ENCODE measurements at regions not wholly inside any gene's neighbourhood (a gene's known extent, or its start where the extent isn't known, plus 50 kb on each side); places are given as distances from the start of the nearest gene placed in this dataset.
"Not testable (repeated sequence)": the region's sequence is repeated elsewhere in the genome, so short reads cannot be mapped to it uniquely, and the experiment has no call there.

DNA sequence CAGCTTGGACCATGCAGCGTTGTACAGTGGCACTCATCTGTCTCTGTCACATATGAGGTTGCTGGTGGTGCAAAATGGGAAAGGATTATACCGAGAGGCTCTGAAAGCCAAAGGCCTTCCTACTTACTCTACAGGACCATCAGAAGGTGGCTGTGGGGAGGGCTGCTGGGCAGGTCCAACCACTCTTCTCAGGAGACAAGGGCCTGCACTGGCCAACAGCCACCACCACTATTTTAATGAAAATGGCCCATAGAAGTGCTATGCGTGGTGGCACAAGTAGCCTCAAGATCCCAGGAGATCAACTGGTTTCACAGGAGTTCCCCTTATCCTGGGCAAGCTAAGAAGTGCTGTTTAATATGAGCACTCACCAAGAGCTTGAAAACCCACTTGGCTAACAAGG, 52.3 kb downstream of the MRPL57 start:
- DNase-seq, result no peak

DNA sequence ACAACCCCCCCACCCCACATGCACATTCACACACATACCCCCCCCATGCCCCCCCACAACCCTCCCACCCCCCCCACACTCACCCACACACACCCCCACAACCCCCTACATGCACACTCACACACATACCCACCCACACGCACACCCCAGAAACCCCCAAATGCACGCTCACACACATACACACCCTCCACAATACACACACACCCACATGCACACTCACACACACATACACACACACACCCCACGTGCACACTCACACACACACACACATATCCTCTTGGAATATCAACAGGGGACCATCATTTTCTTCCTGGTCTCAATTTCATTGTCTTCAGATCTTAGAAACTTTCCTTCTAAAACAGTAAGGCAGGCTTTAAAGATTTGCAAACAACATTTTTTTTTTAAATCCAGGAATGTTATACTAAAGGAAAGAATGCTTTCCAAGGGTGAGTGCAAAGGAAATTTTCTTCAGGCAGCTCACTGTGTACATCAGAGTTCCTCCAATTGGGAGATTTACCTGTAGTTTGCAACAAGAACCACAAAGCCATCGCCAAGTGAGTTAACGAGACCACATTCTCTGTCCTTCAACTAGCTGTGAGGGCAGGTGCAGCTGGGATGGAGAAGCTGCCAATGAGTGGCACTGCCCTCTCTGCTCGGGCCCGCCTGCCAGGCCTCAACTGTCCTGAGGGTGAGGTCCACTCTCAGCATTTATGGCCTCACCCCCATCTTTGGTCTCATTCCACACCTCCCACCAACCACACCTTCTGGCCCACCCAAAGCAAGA, 53.0 kb downstream of the MRPL57 start:
- DNase-seq, result no peak

DNA sequence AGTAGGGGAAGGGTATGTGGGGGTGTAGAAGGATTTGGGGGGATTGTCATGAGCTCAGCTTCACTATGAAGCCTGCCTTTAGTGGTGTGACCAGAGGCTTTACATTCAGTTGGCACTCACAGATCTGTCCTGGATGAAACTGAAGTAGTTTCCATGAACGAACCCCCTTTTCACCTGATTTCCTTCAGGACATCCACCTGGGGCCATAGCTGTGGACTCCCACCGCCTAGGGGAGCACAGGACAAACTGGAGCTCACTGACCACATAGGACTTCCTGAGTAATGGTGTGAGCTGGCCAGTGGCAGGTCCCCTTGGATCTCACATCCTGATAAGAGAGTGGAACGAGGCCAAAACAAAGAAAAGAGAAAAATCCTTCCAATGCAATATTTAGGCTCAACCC, 54.1 kb downstream of the MRPL57 start:
- DNase-seq, result no peak

DNA sequence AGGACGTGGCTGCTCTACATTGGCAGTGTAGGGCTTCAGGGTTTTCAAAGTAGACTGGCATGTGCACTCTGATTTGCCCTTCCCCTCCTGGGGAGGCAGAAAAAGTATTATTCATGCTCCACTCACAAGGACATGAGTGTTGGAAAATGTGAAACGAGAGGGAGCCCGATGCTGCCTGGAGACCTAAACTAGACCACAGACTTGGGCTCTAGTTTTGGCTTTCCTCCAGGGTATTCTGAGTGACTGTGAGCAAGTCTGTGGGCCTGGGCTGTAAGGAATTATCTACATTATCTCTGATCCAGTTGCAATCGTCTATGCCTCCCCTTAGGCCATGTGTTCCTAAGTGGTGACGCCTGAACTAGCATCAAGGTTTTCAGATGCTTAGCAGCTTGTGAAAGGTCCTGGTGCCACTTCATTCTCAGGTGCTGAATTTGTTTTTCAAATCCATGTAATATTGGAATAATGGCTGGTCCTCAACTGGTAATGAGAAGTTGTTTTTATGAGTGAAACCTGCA, 55.0 kb downstream of the MRPL57 start:
- DNase-seq, result no peak

DNA sequence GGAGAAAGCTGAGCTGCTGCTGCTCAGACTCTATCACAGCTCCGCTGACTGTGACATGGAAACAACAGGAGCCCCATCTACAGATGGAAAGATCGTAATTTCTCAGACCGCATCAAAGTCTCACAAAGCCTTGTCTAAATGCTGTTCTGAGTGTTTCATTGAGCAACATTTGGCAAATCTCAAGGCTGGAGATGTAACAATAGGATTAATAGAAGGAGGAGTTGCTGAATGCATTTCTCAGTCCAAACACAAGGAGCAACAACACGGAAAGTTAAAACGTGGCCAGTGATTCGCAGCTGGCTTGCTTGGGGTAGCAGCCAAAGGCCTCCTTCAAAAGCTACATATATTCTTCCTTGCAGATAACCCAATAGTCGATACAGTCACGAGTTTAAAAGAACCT, 55.7 kb downstream of the MRPL57 start:
- no peak for DNase-seq

DNA sequence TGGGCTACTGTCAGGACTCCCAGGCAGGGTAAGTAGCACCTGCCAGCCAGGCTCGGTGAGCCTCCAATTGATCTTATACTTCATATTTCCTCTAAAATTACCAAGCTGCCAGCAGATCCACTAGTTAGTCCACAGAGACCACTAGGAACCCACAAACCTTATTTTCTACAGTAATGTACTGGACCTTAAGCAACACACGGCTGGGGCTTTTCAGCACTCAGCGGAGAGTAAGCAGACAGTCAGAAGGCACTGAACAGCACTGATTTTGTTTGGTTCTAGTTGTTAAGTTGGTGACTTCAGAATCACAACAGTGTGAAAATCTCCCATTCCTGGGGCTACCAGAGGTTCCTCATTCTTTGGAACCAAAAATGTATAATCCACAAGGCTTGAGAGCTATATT, 56.1 kb downstream of the MRPL57 start:
- DNase-seq, result no peak

DNA sequence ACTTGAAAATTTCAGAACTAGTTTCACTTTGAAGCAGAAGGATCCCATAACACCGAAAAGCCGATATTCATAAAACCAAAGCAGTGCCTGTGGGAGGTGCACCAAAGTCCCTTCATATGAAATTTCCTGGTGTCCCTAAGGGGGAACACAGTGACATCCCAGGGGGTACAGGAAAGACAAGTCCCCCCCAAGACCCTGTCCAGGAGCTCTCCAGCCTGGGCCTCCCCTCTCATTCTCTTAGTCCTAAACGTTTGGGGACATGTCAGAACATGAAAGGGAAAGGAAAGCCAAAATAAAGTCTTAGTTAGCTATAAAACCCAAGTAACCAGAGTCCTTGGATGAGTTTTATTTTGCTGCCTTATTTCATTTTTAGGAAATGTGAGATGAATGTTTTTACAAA, 56.6 kb downstream of the MRPL57 start:
- no peak for DNase-seq

DNA sequence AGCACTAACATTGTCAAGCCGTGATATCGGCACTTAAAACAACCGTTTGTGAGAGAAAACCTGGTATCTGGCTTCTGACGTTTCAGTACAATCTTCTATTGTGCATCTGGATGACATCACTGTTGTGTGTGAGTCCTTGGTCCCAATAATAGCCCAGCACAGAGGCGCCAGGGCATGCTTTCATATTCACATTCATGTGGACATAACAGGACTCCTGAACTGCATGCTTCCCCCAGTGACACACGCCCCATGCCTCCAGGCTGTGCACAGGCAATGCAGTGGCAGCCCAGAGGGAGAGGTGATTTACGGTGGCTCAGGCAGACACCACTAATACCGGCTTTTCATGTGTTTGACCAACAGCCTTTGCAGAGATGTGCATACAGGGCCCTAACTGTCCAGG, 58.1 kb downstream of the MRPL57 start:
- no peak for DNase-seq

DNA sequence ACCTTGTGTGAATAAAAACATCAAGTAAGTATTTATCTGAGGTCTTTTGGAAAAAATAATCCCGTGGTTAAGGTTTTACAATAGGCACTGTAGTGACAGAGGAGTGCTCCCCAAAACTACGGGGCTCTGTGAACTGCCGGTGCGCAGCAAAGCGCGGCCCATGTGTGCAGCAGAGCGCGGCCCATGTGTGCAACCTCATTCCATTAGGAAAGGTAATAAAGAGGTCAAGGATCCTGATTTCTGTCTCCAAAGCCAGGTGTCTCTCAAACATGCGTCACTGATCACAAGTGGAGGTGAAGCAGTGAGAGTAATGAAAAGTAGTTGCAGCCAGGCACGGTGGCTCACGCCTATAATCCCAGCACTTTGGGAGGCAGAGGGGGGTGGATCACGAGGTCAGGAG, 58.7 kb downstream of the MRPL57 start:
- DNase-seq, result no peak

DNA sequence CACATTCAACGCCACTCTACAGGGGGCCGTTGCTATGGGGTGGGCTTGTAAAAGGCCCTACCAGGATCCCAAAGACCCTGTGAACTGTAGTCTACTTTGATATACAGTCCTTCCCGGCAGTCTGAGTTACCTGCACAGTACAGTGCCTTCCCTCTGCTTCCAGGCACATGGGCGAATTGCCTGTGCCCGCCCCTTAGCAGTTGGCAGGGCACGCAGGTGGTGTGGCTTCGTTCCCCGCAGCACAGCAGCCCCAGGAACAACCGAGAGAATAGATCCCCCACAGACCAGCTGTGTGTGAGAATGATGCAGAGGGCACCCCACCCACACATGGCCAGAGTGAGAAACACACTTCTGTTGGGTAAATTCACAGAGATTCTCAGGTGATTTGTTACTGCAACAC, 60.6 kb downstream of the MRPL57 start:
- no peak for DNase-seq

DNA sequence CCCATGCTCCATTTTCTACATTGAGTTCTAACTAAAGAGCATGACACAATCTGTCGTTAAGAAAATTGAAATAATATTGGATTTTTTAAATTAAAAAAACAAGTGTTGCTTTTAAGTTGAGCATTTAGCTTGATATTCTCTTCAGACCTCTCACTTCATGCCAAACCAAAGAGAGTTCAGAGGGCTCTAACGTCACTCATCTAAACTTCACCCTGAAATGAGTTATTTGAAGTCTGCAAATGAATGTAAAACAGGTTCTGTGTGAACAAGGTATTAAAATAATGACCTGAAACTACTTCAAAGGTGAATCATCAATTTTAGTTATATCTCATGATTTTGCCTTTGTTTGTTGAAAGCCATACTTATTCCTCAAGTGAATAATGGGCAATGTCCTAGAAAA, 61.8 kb downstream of the MRPL57 start:
- no peak for DNase-seq

DNA sequence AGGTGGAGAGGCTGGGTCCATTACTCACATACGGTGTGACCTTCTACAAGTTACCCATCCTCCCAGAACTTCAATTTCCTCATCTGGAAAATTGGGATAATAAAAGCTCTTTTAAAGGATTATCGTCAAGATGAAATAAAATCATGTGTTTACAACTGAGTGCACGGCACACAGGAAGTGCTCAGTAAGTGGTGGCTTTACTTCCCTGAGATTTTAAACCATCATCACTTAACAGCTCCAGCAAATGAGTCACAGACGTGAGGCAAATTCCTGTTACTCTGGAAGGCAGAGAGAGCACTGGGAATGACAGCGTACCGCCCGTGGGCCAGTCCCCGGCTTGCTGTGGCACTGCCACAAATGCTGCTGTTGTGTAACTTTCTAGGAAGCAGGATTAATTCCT, 64.1 kb downstream of the MRPL57 start:
- DNase-seq, result no peak

DNA sequence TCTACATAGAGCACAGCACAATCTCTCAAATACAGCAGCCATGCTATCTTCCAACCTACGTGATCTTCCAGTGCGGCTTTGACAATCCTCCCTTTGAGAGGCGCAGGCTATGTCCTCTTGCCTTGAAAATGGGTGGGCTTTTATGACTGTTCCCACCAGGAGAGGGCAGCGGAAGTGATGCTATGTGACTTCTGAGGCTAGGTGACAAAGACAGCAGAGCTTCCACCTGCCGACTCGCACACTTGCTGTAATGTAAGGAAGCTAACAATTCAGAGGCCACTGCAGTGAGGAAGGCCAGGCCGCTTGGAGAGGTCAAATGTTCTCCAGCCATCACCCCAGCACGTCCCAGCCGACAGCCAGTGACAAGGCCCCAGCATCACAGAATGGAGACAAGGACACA, 65.8 kb downstream of the MRPL57 start:
- no peak for DNase-seq

DNA sequence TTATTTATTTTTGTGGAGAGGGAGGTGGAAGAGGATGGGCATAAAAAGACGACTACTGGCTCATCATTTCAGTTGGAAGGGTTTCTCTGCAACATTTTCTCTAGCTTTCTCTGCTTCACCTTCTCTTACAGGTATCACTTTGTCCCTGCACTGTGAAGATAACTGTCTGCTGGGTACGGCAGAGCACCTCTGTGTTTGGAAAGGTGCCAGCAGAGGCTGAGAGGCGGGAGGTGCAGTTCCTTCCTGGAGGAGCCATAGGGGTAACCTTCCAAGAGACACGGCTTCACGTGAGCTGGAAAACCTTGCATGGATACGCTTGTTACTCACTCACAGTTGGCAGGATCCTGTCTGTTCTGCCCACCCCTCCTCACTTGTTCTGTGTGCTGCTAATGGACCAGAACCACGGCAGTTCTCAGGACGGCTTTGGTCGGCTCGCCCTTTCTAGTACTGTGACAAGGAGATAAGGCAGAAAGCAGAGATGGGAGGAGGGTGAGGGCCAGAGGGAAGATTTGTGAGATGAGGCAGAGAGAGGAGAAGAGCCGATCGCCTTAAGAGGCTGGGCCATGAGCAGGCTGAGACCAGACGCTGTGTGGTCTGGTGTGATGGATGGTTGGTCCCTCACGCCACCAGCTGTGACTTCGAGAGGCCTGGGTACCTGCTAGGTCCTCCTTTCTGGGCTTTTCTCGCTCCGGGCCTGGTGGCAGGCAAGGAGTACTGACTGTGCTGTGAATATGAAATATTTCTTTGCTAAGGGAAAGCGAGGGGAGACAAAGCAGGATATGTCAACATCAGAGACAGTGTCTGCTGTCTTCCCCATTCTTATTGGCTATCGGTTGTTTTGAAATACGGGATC, 66.8 kb downstream of the MRPL57 start:
- no peak for DNase-seq

DNA sequence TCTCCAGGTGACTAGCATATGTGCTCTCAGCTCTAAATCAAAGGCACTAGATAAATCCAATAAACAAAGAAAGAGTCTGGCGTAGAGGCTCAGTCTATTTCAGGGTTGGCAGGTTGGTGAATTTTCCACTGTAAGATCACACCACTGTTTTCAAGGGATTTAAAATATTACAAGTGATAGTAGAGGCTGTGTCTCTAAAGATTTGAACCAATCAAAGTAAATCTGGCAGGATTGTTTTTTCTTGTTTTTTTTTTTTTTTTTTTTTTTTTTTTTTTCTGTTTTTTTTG, 67.4 kb downstream of the MRPL57 start:
- not testable (repeated sequence) for DNase-seq

DNA sequence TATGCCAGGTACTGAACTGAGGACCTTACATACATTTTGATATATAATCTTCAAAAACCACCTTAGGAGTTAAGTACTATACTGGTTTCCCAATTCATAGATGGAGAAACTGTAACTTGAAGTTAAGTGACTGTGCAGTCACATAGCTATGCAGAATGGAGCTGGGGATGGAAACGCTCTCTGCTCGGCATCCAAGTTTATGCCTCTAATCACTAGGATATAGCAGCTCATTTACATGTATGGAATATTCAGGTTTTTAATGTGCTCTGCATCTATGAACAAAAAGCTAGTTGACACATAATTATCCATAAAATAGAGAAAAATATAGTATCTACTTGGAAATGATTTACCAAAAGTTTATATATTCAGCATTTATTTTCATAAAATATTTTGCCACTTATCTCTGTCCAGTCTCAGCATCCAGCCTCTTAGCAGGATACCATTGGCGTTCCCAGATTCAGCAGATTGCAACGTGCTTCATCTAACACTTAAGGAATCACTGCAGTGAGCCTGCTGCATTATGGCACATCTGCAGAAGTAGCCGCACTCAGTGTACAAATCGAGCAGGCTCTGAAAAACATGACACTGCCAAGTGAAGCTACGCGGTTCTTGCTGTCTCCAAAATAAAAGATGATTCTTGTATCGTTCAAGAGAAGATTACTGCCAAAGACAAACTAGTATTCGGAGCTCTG, 70.4 kb downstream of the MRPL57 start:
- DNase-seq, result no peak

DNA sequence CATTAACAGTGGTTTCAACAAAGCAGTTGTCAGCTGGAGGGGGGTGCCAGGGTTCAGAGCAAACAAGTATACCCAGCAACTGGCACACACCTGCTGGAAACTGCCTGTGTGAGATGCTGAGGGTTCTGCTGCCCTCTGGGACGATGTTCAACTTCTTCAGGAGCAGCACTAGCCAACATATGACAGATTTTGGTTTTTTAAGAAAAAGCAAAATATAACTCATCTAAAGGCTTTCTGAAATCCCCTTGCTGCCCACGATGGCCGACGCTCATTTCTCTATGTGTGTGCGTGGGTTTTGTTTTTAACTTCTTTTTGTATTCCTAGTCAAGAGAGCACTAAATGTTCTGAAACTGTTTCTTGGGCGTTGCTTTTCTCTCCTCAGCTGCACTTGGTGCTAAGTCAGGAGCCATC, 79.9 kb downstream of the MRPL57 start:
- DNase-seq, result no peak

DNA sequence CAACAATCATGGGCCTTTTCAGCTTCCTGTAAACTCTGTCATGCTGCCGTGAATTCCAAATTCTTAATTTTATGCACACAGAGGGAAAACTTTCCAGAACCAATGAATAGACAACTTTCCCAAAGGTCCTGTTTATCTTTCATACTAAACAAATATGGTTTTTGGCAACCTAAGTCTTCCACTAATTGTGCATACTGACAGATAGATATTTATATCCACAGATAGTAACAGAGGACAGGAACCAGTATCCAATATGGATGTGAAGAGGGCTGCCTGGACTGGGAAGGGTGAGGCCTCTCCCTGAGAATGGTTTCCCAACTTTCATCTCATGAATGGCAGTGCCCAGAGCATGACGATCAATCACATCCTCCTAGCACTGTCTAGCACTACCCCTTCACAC, 80.4 kb downstream of the MRPL57 start:
- no peak for DNase-seq

DNA sequence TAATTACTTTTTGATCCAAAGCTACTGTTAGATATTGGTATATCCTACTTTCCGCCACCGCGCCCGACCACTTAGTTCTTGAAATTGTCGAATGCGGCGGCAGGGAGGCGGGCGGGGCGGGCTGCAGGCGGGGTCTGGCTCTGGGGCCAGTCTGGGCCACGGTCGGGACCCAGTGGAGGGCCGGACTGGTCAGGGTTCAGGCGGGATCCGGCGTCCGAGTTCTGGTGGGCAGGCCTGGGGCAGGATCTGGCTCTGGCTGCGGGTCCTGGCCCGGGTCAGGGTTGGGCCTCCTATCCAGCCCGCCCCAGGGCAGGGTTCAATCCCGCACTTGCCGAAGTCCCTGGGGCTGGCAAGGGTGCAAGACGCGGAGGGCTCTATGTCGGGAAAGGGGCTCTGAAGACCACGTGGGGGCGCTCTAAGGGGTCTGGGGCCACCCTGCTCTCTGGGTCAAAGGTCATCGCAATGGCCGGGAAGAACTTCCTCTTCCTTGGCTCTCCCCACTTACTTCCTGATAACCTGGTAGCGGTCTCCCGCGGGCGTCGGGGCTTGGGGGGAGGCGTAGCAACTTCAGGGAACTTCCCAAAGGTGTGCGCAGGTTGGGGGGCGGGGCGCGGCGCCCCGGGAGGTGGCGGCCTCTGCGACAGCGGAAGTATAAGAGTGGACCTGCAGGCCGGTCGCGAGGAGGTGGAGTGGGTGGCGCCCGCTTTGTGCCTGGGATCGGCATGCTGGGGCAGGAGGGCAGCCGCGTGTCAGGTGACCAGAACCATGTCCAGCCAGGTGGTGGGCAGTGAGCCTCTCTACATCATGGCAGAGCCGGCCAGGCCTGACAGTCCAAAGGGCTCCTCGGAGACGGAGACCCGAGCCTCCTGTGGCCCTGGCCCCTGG, 83.4 kb downstream of the MRPL57 start:
- DNase-seq, result no peak

DNA sequence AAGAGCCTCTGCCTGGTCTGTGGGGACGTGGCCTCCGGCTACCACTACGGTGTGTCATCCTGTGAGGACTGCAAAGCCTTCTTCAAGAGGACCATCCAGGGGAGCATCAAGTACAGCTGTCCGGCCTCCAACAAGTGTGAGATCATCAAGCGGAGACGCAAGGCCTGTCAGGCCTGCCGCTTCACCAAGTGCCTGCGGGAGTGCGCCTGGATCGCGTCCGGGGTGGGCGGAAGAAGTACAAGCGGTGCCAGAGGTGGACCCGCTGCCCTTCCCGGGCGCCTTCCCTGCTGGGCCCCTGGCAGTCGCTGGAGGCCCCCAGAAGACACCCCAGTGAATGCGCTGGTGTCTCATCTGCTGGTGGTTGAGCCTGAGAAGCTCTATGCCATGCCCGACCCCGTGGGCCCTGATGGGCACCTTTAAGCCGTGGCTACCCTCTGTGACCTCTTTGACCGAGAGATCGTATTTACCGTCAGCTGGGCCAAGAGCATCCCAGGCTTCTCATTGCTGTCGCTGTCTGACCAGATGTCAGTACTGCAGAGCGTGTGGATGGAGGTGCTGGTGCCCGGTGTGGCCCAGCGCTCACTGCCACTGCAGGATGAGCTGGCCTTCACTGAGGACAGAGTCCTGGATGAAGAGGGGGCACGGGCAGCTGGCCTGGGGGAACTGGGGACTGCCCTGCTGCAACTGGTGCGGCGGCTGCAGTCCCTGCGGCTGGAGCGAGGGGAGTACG, 84.3 kb downstream of the MRPL57 start:
- not testable (repeated sequence) for DNase-seq

DNA sequence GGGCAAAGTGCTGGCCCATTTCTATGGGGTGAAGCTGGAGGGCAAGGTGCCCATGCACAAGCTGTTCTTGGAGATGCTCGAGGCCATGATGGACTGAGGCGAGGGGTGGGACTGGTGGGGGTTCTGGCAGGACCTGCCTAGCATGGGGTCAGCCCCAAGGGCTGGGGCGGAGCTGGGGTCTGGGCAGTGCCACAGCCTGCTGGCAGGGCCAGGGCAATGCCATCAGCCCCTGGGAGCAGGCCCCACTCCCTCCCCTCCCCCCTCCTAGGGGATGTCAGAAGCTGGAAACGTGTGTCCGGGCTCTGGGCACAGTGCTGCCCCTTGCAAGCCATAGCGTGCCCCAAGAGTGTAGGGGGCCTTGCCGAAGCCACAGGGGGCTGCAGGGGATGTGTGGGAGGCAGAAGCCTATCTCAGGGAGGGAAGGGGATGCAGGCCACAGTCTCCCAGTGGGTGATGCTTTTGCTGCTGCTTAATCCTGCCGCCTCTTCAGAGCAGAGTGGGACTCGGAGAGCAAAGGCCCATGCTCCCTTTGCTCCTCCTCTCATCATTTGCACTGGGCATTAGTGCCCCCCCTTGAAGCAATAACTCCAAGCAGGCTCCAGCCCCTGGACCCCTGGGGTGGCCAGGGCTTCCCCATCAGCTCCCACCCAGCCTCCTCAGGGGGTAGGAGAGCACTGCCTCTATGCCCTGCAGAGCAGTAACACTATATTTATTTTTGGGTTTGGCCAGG, 85.2 kb downstream of the MRPL57 start:
- DNase-seq, result not testable (repeated sequence)
